Chondrocyte (in vitro differentiated cells): ENCODE measurements at regions not wholly inside any gene's neighbourhood (a gene's known extent, or its start where the extent isn't known, plus 50 kb on each side); places are given as distances from the start of the nearest gene placed in this dataset.

ENCODE experiments used
- DNase-seq: peaks from one replicate; pipeline ENCODE4 v3.0.0; 2021; ENCODE audit warnings: mixed read lengths, low spot score
- H3K27ac Mint-ChIP-seq: one replicate; pipeline ENCODE4 v1.8.0; 2021; ENCODE audit warnings: mild to moderate bottlenecking, moderate library complexity, mixed read lengths; ENCODE audit not compliant: unreplicated experiment
- H3K27me3 Mint-ChIP-seq: 2 replicates; pipeline ENCODE4 v1.8.0; 2021; ENCODE audit warnings: low read depth, mixed read lengths
- H3K36me3 Mint-ChIP-seq: 2 replicates; pipeline ENCODE4 v1.8.0; 2021; ENCODE audit warnings: low read depth, mixed read lengths
- H3K4me1 Mint-ChIP-seq: 2 replicates; pipeline ENCODE4 v1.8.0; 2021; ENCODE audit warnings: low read depth, mild to moderate bottlenecking, mixed read lengths
- H3K4me3 Mint-ChIP-seq: one replicate; pipeline ENCODE4 v1.8.0; 2021; ENCODE audit warnings: mild to moderate bottlenecking, moderate library complexity, mixed read lengths; ENCODE audit not compliant: unreplicated experiment
- H3K9me3 Mint-ChIP-seq: 2 replicates; pipeline ENCODE4 v1.8.0; 2021; ENCODE audit warnings: low read depth, mixed read lengths
- CTCF ChIP-seq: fragments of 200-600 bp; sonication (generic); IDR thresholded peaks from 2 replicates; pipeline ENCODE4 v1.5.0; 2021; ENCODE audit warnings: antibody characterized with exemption, mild to moderate bottlenecking, moderate library complexity

GRCh38 chr5:89203611-89204010 lies 320.6 kb upstream of the MEF2C start:
- no peak overlapping the region for H3K27ac Mint-ChIP-seq
- no peaks in the 10 kb centered on the region for H3K27me3 Mint-ChIP-seq
- DNase-seq = no peak
- H3K4me3 Mint-ChIP-seq = no peak overlapping the region
- TF ChIP-seq CTCF = no peak
- peaks cover 13% of the 10 kb centered on the region for H3K9me3 Mint-ChIP-seq
- peaks cover 6% of the 10 kb centered on the region for H3K36me3 Mint-ChIP-seq
- H3K4me1 Mint-ChIP-seq = peaks cover 10% of the 10 kb centered on the region

- H3K4me3 Mint-ChIP-seq = no peak overlapping the region
- DNase-seq = no peak
- TF ChIP-seq CTCF = no peak
- H3K36me3 Mint-ChIP-seq = peaks cover 16% of the 10 kb centered on the region
- H3K9me3 Mint-ChIP-seq = peaks cover 37% of the 10 kb centered on the region
- peaks cover 10% of the 10 kb centered on the region for H3K4me1 Mint-ChIP-seq
- no peak overlapping the region for H3K27ac Mint-ChIP-seq
- H3K27me3 Mint-ChIP-seq = no peaks in the 10 kb centered on the region
These were observed 317.9 kb upstream of the MEF2C start for GRCh38 chr5:89200899-89201298.

- Mint-ChIP-seq H3K27ac (no peak overlapping the region), H3K9me3 (peaks cover 50% of the 10 kb centered on the region), H3K4me1 (no peaks in the 10 kb centered on the region), H3K36me3 (peaks cover 20% of the 10 kb centered on the region), H3K4me3 (no peak overlapping the region), H3K27me3 (no peaks in the 10 kb centered on the region)
- no peak for TF ChIP-seq CTCF
- DNase-seq = no peak
These were observed 316.3 kb upstream of the MEF2C start for GRCh38 chr5:89199306-89199705.

GRCh38 chr5:89191374-89191773 lies 308.4 kb upstream of the MEF2C start:
- no peak for TF ChIP-seq CTCF
- peaks cover 22% of the 10 kb centered on the region for H3K9me3 Mint-ChIP-seq
- DNase-seq = no peak
- peaks cover 12% of the 10 kb centered on the region for H3K4me1 Mint-ChIP-seq
- H3K4me3 Mint-ChIP-seq = no peak overlapping the region
- no peak overlapping the region for H3K27ac Mint-ChIP-seq
- peaks cover 4% of the 10 kb centered on the region for H3K36me3 Mint-ChIP-seq
- no peaks in the 10 kb centered on the region for H3K27me3 Mint-ChIP-seq

GRCh38 chr5:89190515-89191265 lies 307.7 kb upstream of the MEF2C start:
- DNase-seq = no peak
- H3K9me3 Mint-ChIP-seq = peaks cover 17% of the 10 kb centered on the region
- H3K4me1 Mint-ChIP-seq = peaks cover 12% of the 10 kb centered on the region
- no peaks in the 10 kb centered on the region for H3K27me3 Mint-ChIP-seq
- H3K36me3 Mint-ChIP-seq = peaks cover 4% of the 10 kb centered on the region
- H3K4me3 Mint-ChIP-seq = no peak overlapping the region
- TF ChIP-seq CTCF = no peak
- H3K27ac Mint-ChIP-seq = no peak overlapping the region
